Smooth muscle cell (in vitro differentiated cells): ENCODE measurements at regions not wholly inside any gene's neighbourhood (a gene's known extent, or its start where the extent isn't known, plus 50 kb on each side); places are given as distances from the start of the nearest gene placed in this dataset.

Experiments used
- DNase-seq: peaks from one replicate; lab custom pipeline; 2025; ENCODE audit not compliant: unreplicated experiment; lab: John Stamatoyannopoulos, UW
- H2AFZ ChIP-seq: fragments of 200-600 bp; sonication (generic); 2 replicates; pipeline ENCODE4 v1.6.0; 2016; ENCODE audit warnings: antibody characterized with exemption, low read depth, mild to moderate bottlenecking
- H3F3A ChIP-seq: fragments of 200-600 bp; sonication (generic); 2 replicates; pipeline ENCODE4 v1.6.0; 2017; ENCODE audit warnings: antibody characterized with exemption, low read depth
- H3K27ac ChIP-seq: fragments of 200-600 bp; sonication (generic); 2 replicates; pipeline ENCODE4 v1.5.1; 2016; ENCODE audit warnings: low read depth, mild to moderate bottlenecking
- H3K27me3 ChIP-seq: fragments of 200-600 bp; sonication (generic); 2 replicates; pipeline ENCODE4 v1.6.1; 2016; ENCODE audit warnings: low read depth, mild to moderate bottlenecking
- H3K36me3 ChIP-seq: fragments of 200-600 bp; sonication (generic); 2 replicates; pipeline ENCODE4 v1.5.1; 2016; ENCODE audit warnings: low read depth
- H3K4me1 ChIP-seq: fragments of 200-600 bp; sonication (generic); 2 replicates; pipeline ENCODE4 v1.5.1; 2016; ENCODE audit warnings: low read depth
- H3K4me2 ChIP-seq: fragments of 200-600 bp; sonication (generic); 2 replicates; pipeline ENCODE4 v1.6.0; 2016; ENCODE audit warnings: mild to moderate bottlenecking
- H3K4me3 ChIP-seq: fragments of 200-600 bp; sonication (generic); 2 replicates; pipeline ENCODE4 v1.5.1; 2016; ENCODE audit warnings: mild to moderate bottlenecking
- H3K79me2 ChIP-seq: fragments of 200-600 bp; sonication (generic); 2 replicates; pipeline ENCODE4 v1.6.0; 2016; ENCODE audit warnings: low read depth, mild to moderate bottlenecking
- H3K9ac ChIP-seq: fragments of 200-600 bp; sonication (generic); 2 replicates; pipeline ENCODE4 v1.6.0; 2016; ENCODE audit warnings: low read depth
- H3K9me3 ChIP-seq: fragments of 200-600 bp; sonication (generic); replicated peaks from 2 replicates; pipeline ENCODE4 v1.5.1; 2016; ENCODE audit warnings: low read depth
- H4K20me1 ChIP-seq: fragments of 200-600 bp; sonication (generic); 2 replicates; pipeline ENCODE4 v1.6.0; 2016; ENCODE audit warnings: low read depth
- CTCF ChIP-seq: fragments of 200-600 bp; sonication (generic); IDR thresholded peaks from 2 replicates; pipeline ENCODE4 v1.5.1; 2017; ENCODE audit warnings: borderline replicate concordance, mild to moderate bottlenecking, antibody characterized with exemption; ENCODE audit not compliant: insufficient read depth, poor library complexity, severe bottlenecking
- WGBS: methylation state at CpG from one replicate; pipeline ENCODE4 v1.1.7; 2016; ENCODE audit warnings: low lambda C conversion rate; 5-methylcytosine and 5-hydroxymethylcytosine counted together

DNA sequence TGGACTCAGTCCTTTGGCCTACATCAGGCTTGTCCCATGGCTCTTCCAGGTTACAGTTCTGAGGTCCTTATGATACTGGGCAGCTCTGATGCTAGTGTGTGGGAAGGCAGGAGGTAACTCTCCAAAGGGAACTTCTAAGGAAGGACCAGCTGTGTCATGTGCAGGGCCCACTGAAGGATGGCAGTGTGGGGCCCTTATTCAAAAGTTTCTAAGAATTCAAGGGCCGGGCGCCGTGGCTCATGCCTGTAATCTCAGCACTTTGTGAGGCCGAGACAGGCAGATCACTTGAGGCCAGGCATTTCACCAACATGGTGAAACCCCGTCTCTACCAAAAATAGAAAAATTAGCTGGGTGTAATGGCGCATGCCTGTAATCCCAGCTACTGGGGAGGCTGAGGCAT lies 254.2 kb upstream of the HABP2 start:
- 90% methylated on average over 6 of the region's 6 CpGs for WGBS
- no peaks in the 10 kb centered on the region for H3K9me3 ChIP-seq
- peaks cover 5% of the 10 kb centered on the region for H3F3A ChIP-seq
- no peak overlapping the region for H3K9ac ChIP-seq
- no peaks in the 10 kb centered on the region for H4K20me1 ChIP-seq
- no peak overlapping the region for H3K27ac ChIP-seq
- H3K4me1 ChIP-seq, result no peaks in the 10 kb centered on the region
- H2AFZ ChIP-seq, result no peak overlapping the region
- H3K27me3 ChIP-seq, result no peaks in the 10 kb centered on the region
- no peak overlapping the region for H3K4me2 ChIP-seq
- H3K36me3 ChIP-seq, result no peaks in the 10 kb centered on the region
- DNase-seq, result no peak
- H3K4me3 ChIP-seq, result no peak overlapping the region
- no peak for TF ChIP-seq CTCF
- H3K79me2 ChIP-seq, result no peaks in the 10 kb centered on the region

DNA sequence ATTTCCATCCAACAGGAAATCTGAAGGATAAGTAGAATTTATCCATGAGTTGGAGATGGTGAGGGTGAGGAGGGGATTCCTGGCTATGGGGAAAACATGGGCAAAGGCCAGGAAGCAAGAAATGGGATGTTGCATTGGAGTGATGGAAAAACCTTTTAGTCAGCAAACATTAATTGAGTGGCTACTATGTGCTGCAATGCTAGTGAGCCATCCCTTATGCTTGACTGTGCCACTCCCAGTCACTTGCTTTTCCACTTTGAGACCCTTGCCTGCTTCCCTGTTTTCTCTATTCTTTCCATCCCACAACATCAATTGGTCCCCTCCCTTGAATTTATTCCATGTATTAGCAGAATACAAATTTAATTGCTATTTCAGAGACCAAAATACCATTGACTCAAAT lies 252.7 kb upstream of the HABP2 start:
- no peak for TF ChIP-seq CTCF
- DNase-seq, result no peak
- peaks cover 5% of the 10 kb centered on the region for H3F3A ChIP-seq

GRCh38 chr10:113300617-113301016 lies 252.2 kb upstream of the HABP2 start:
- H2AFZ ChIP-seq, result no peak overlapping the region
- TF ChIP-seq CTCF, result no peak
- H3K27me3 ChIP-seq, result no peaks in the 10 kb centered on the region
- no peaks in the 10 kb centered on the region for H4K20me1 ChIP-seq
- H3K27ac ChIP-seq, result no peak overlapping the region
- no peak for DNase-seq
- no peaks in the 10 kb centered on the region for H3K9me3 ChIP-seq
- no peaks in the 10 kb centered on the region for H3K79me2 ChIP-seq
- H3K4me1 ChIP-seq, result peaks cover 6% of the 10 kb centered on the region
- no peak overlapping the region for H3K9ac ChIP-seq
- 94% methylated on average over 3 of the region's 3 CpGs for WGBS
- no peak overlapping the region for H3K4me3 ChIP-seq
- no peak overlapping the region for H3K4me2 ChIP-seq
- H3F3A ChIP-seq, result peaks cover 5% of the 10 kb centered on the region
- no peaks in the 10 kb centered on the region for H3K36me3 ChIP-seq

More for the DNA sequence above, 252.7 kb upstream of the HABP2 start:
- H3K27me3 ChIP-seq, result no peaks in the 10 kb centered on the region
- H2AFZ ChIP-seq, result no peak overlapping the region
- no peaks in the 10 kb centered on the region for H4K20me1 ChIP-seq
- H3K9ac ChIP-seq, result no peak overlapping the region
- H3K9me3 ChIP-seq, result no peaks in the 10 kb centered on the region
- H3K4me3 ChIP-seq, result no peak overlapping the region
- H3K27ac ChIP-seq, result no peak overlapping the region
- no peak overlapping the region for H3K4me2 ChIP-seq
- H3K4me1 ChIP-seq, result peaks cover 6% of the 10 kb centered on the region
- H3K36me3 ChIP-seq, result no peaks in the 10 kb centered on the region
- H3K79me2 ChIP-seq, result no peaks in the 10 kb centered on the region

DNA sequence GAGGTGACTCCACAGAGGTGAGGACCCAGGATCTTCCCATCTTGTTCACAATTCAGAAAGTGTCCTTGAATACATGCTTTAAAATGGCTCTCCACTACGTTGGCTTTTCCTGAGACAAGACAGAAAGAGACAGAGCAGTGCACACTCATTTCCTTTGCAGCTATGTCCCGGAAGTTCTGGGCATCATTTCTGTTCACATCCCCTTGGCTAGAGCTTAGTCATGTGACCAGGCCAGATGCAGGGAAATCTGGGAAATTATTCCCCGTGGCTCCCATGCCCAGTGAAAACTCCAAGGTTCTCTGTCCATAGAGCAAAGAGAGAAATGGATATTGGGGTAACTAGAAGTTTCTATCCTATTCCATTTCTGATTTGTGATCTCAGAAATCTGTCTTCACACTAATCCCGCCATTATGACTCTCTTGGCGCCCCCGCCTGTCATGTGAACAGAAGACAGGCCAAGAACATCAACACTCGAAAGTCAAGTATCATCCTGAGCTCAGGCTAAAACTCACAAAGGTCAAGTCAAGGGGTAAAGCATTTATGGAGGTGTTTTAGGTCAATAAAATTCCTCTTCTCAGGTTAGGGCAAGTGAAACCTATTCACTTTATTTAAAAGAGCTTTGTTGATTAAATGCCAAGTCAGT lies 251.4 kb upstream of the HABP2 start:
- no peak for DNase-seq
- H3K36me3 ChIP-seq, result no peaks in the 10 kb centered on the region

More for the DNA sequence above, 251.4 kb upstream of the HABP2 start:
- Histone ChIP-seq H4K20me1 (no peaks in the 10 kb centered on the region), H3K79me2 (no peaks in the 10 kb centered on the region), H3K27me3 (no peaks in the 10 kb centered on the region), H3K4me3 (no peak overlapping the region), H3K9ac (no peak overlapping the region), H3K9me3 (no peaks in the 10 kb centered on the region), H3K27ac (no peak overlapping the region), H3F3A (peaks cover 5% of the 10 kb centered on the region), H3K4me1 (peaks cover 6% of the 10 kb centered on the region), H2AFZ (no peak overlapping the region), H3K4me2 (no peak overlapping the region)
- no peak for TF ChIP-seq CTCF
- whole genome bisulfite sequencing, result 79% methylated on average over 7 of the region's 7 CpGs
